Activated CD4-positive, alpha-beta T cell treated with anti-CD3 and anti-CD28 coated beads, Interleukin-2, amount 50 U/mL, for 4 hours (primary cell): ENCODE measurements at regions not wholly inside any gene's neighbourhood (a gene's known extent, or its start where the extent isn't known, plus 50 kb on each side); places are given as distances from the start of the nearest gene placed in this dataset.
"Not testable (repeated sequence)": the region's sequence is repeated elsewhere in the genome, so short reads cannot be mapped to it uniquely, and the experiment has no call there.

Experiments
- DNase-seq, 2 experiments: peaks; one replicate each; pipeline ENCODE4 v3.0.0-alpha.2; 2020

- no peak for DNase-seq
Observed at GRCh38 chr2:21194147-21194546, 70.4 kb downstream of the TDRD15 start.

- DNase-seq = no peak
Observed at GRCh38 chr2:21194858-21195271, 71.1 kb downstream of the TDRD15 start.

- no peak for DNase-seq
Observed at GRCh38 chr2:21195326-21195725, 71.6 kb downstream of the TDRD15 start.

GRCh38 chr2:21198637-21199036 is 74.9 kb downstream of the TDRD15 start:
- no peak for DNase-seq

- DNase-seq = no peak
Observed at GRCh38 chr2:21203976-21204375, 80.2 kb downstream of the TDRD15 start.

GRCh38 chr2:21214085-21214484 is 90.3 kb downstream of the TDRD15 start:
- DNase-seq = not testable (repeated sequence)

GRCh38 chr2:21217442-21217841 is 93.7 kb downstream of the TDRD15 start:
- DNase-seq = no peak

GRCh38 chr2:21220930-21221329 is 97.2 kb downstream of the TDRD15 start:
- DNase-seq = no peak

- DNase-seq = no peak
Observed at GRCh38 chr2:21223618-21224017, 99.8 kb downstream of the TDRD15 start.

GRCh38 chr2:21228041-21228895 is 104.5 kb downstream of the TDRD15 start:
- DNase-seq = no peak

GRCh38 chr2:21229302-21229701 is 105.5 kb downstream of the TDRD15 start:
- DNase-seq = no peak

- DNase-seq = no peak
Observed at GRCh38 chr2:21230140-21230539, 106.4 kb downstream of the TDRD15 start.

GRCh38 chr2:21231985-21232384 is 108.2 kb downstream of the TDRD15 start:
- no peak for DNase-seq

- no peak for DNase-seq
Observed at GRCh38 chr2:21233194-21233593, 109.4 kb downstream of the TDRD15 start.

- no peak for DNase-seq
Observed at GRCh38 chr2:21234001-21234400, 110.2 kb downstream of the TDRD15 start.

GRCh38 chr2:21234464-21235120 is 110.8 kb downstream of the TDRD15 start:
- DNase-seq = no peak

- not testable (repeated sequence) for DNase-seq
Observed at GRCh38 chr2:21239749-21240148, 116.0 kb downstream of the TDRD15 start.

- DNase-seq = no peak
Observed at GRCh38 chr2:21244161-21244560, 120.4 kb downstream of the TDRD15 start.

GRCh38 chr2:21245565-21245964 is 121.8 kb downstream of the TDRD15 start:
- DNase-seq = no peak

- no peak for DNase-seq
Observed at GRCh38 chr2:21249367-21249766, 125.6 kb downstream of the TDRD15 start.

- no peak for DNase-seq
Observed at GRCh38 chr2:21250673-21251072, 126.9 kb downstream of the TDRD15 start.

GRCh38 chr2:21251216-21251980 is 127.6 kb downstream of the TDRD15 start:
- no peak for DNase-seq

GRCh38 chr2:21253311-21254027 is 129.7 kb downstream of the TDRD15 start:
- no peak for DNase-seq
